IPS-18a (cell line): ENCODE measurements at regions not wholly inside any gene's neighbourhood (a gene's known extent, or its start where the extent isn't known, plus 50 kb on each side); places are given as distances from the start of the nearest gene placed in this dataset.

Experiments used
- H3K27ac ChIP-seq: one replicate; pipeline ENCODE4 v1.5.1; 2013; ENCODE audit warnings: low read length
- H3K27me3 ChIP-seq: one replicate; pipeline ENCODE4 v1.6.1; 2013; ENCODE audit warnings: mild to moderate bottlenecking, low read length; ENCODE audit not compliant: control insufficient read depth, insufficient read depth
- H3K36me3 ChIP-seq: one replicate; pipeline ENCODE4 v1.6.1; 2013; ENCODE audit warnings: low read depth, low read length; ENCODE audit not compliant: control insufficient read depth
- H3K4me1 ChIP-seq: one replicate; pipeline ENCODE4 v1.6.1; 2013; ENCODE audit warnings: low read depth, low read length; ENCODE audit not compliant: control insufficient read depth
- H3K4me3 ChIP-seq: one replicate; pipeline ENCODE4 v1.5.1; 2013; ENCODE audit warnings: low read length
- H3K9ac ChIP-seq: one replicate; pipeline ENCODE4 v1.6.1; 2013; ENCODE audit warnings: mild to moderate bottlenecking, low read length, moderate library complexity
- H3K9me3 ChIP-seq: one replicate; pipeline ENCODE4 v1.6.1; 2013; ENCODE audit warnings: low read depth, low read length; ENCODE audit not compliant: control insufficient read depth

- H3K27me3 ChIP-seq = no peaks in the 10 kb centered on the region
- H3K9me3 ChIP-seq = peaks cover 4% of the 10 kb centered on the region
- no peak overlapping the region for H3K9ac ChIP-seq
- no peaks in the 10 kb centered on the region for H3K4me1 ChIP-seq
- H3K27ac ChIP-seq = no peak overlapping the region
- H3K4me3 ChIP-seq = no peak overlapping the region
- no peaks in the 10 kb centered on the region for H3K36me3 ChIP-seq
These were observed 201.5 kb upstream of the RTL1 start for GRCh38 chr14:101105045-101105444.

- no peaks in the 10 kb centered on the region for H3K9me3 ChIP-seq
- H3K4me1 ChIP-seq = no peaks in the 10 kb centered on the region
- H3K27ac ChIP-seq = no peak overlapping the region
- H3K36me3 ChIP-seq = no peaks in the 10 kb centered on the region
- H3K4me3 ChIP-seq = no peak overlapping the region
- H3K27me3 ChIP-seq = no peaks in the 10 kb centered on the region
- H3K9ac ChIP-seq = no peak overlapping the region
These were observed 205.2 kb upstream of the RTL1 start for GRCh38 chr14:101108579-101109346.

- Histone ChIP-seq H3K27me3 (no peaks in the 10 kb centered on the region), H3K36me3 (no peaks in the 10 kb centered on the region), H3K27ac (no peak overlapping the region)
These were observed 205.8 kb upstream of the RTL1 start for GRCh38 chr14:101109347-101109638.

GRCh38 chr14:101109981-101110728, 206.6 kb upstream of the RTL1 start:
- no peaks in the 10 kb centered on the region for H3K4me1 ChIP-seq
- no peaks in the 10 kb centered on the region for H3K36me3 ChIP-seq
- no peak overlapping the region for H3K4me3 ChIP-seq
- no peak overlapping the region for H3K9ac ChIP-seq
- H3K9me3 ChIP-seq = no peaks in the 10 kb centered on the region
- H3K27ac ChIP-seq = no peak overlapping the region
- H3K27me3 ChIP-seq = no peaks in the 10 kb centered on the region

More at GRCh38 chr14:101109347-101109638, 205.8 kb upstream of the RTL1 start:
- no peaks in the 10 kb centered on the region for H3K4me1 ChIP-seq
- H3K4me3 ChIP-seq = no peak overlapping the region
- no peaks in the 10 kb centered on the region for H3K9me3 ChIP-seq
- no peak overlapping the region for H3K9ac ChIP-seq

- Histone ChIP-seq H3K4me1 (no peaks in the 10 kb centered on the region), H3K27me3 (no peaks in the 10 kb centered on the region), H3K27ac (no peak overlapping the region), H3K4me3 (no peak overlapping the region), H3K9ac (no peak overlapping the region), H3K36me3 (no peaks in the 10 kb centered on the region), H3K9me3 (no peaks in the 10 kb centered on the region)
These were observed 207.5 kb upstream of the RTL1 start for GRCh38 chr14:101110729-101111619.

- Histone ChIP-seq H3K27ac (no peak overlapping the region), H3K9ac (no peak overlapping the region)
These were observed 208.2 kb upstream of the RTL1 start for GRCh38 chr14:101111620-101112290.

GRCh38 chr14:101112351-101113107, 209.0 kb upstream of the RTL1 start:
- H3K27ac ChIP-seq = no peak overlapping the region
- H3K4me3 ChIP-seq = no peak overlapping the region
- no peaks in the 10 kb centered on the region for H3K27me3 ChIP-seq
- no peaks in the 10 kb centered on the region for H3K9me3 ChIP-seq
- H3K4me1 ChIP-seq = no peaks in the 10 kb centered on the region
- no peak overlapping the region for H3K9ac ChIP-seq
- no peaks in the 10 kb centered on the region for H3K36me3 ChIP-seq

More at GRCh38 chr14:101111620-101112290, 208.2 kb upstream of the RTL1 start:
- H3K9me3 ChIP-seq = no peaks in the 10 kb centered on the region
- no peaks in the 10 kb centered on the region for H3K27me3 ChIP-seq
- no peaks in the 10 kb centered on the region for H3K36me3 ChIP-seq
- no peak overlapping the region for H3K4me3 ChIP-seq
- H3K4me1 ChIP-seq = no peaks in the 10 kb centered on the region

GRCh38 chr14:101113108-101113612, 209.6 kb upstream of the RTL1 start:
- Histone ChIP-seq H3K4me3 (no peak overlapping the region), H3K36me3 (no peaks in the 10 kb centered on the region), H3K9me3 (no peaks in the 10 kb centered on the region), H3K27ac (no peak overlapping the region), H3K9ac (no peak overlapping the region), H3K27me3 (no peaks in the 10 kb centered on the region), H3K4me1 (no peaks in the 10 kb centered on the region)

GRCh38 chr14:101113835-101114725, 210.6 kb upstream of the RTL1 start:
- Histone ChIP-seq H3K4me1 (no peaks in the 10 kb centered on the region), H3K27me3 (no peaks in the 10 kb centered on the region), H3K27ac (no peak overlapping the region), H3K9me3 (no peaks in the 10 kb centered on the region), H3K9ac (no peak overlapping the region), H3K36me3 (no peaks in the 10 kb centered on the region), H3K4me3 (no peak overlapping the region)
